HG03442 (cell line): ENCODE measurements at regions not wholly inside any gene's neighbourhood (a gene's known extent, or its start where the extent isn't known, plus 50 kb on each side); places are given as distances from the start of the nearest gene placed in this dataset.
"Not testable (repeated sequence)": the region's sequence is repeated elsewhere in the genome, so short reads cannot be mapped to it uniquely, and the experiment has no call there.

Experiments
- ATAC-seq: cut with Tn5 transposase; IDR thresholded peaks from one replicate; pipeline ENCODE4 v1.9.1; 2021; ENCODE audit warnings: mild to moderate bottlenecking, moderate library complexity; ENCODE audit not compliant: unreplicated experiment

DNA sequence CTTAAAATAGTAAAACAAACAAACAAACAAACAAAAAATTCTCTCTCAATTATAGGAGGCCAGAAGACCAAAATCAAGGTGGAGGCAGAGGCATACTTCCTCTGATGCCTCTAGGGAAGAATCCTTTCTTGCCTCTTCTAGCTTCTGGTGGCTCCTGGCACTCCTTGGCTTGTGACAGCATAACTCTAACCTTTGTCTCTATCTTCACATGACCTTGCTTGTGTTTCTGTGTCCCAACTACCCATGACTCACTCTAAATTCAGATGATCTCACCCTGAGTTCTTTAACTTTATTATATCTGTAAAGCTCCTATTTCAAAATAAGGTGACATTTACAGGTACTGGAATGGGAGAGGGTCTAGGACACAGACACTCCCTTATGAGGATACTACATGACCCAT, 88.3 kb upstream of the ANTXRL start:
- ATAC-seq, result no peak

GRCh38 chr10:46202405-46202804, 84.4 kb upstream of the ANTXRL start:
- not testable (repeated sequence) for ATAC-seq

DNA sequence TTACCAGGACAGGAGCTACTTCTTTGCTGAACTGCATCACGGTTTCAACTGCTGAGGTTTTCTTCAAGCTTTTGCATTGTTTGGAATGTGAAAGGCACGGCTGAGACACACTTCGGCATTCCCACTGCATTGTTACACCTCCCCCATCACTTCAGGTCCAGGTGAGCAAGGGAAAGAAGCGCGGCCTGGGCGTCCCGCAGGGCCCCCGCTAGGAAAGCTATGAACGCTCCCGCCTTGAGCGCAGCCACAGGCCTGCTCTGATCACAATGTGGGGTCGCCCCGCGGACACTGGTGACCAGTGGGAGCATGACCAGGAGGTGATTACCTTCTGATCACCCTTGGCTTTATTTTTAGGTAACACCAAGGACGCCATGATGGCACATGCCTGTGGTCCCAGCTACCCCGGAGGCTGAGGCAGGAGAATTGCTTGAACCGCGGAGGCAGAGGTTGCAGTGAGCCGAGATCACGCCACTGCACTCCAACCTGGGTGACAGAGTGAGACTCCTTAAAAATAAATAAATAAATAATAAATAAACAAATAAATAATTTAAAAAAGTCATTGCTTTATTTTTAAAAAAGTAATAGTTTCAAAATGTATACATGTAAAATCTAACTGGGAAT, 82.2 kb upstream of the ANTXRL start:
- not testable (repeated sequence) for ATAC-seq

DNA sequence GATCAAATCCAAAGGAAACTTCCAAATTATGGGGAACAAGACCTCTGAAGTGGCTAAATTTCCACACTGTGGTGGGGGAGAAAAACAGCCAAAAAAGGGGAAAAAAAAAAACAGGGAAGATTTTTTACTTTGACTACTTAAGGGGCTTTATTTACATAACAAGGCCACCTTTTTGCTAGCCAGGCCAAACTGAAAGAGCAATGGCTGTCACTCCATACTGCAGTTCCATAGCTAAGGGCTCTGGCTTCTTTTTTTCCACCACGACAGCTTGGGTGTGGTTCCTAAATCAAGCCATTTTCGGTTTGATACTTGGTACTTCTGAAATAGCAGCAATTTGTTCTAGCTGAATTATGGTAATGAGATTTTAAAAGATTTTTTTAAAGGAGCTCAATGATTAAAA, 76.4 kb upstream of the ANTXRL start:
- not testable (repeated sequence) for ATAC-seq

- no peak for ATAC-seq
Observed at GRCh38 chr10:46215426-46215825, 71.4 kb upstream of the ANTXRL start.

- ATAC-seq, result no peak
Observed at GRCh38 chr10:46216003-46216634, 70.7 kb upstream of the ANTXRL start.

- ATAC-seq, result no peak
Observed at GRCh38 chr10:46216836-46217751, 69.7 kb upstream of the ANTXRL start.

GRCh38 chr10:46217752-46218453, 68.9 kb upstream of the ANTXRL start:
- no peak for ATAC-seq

DNA sequence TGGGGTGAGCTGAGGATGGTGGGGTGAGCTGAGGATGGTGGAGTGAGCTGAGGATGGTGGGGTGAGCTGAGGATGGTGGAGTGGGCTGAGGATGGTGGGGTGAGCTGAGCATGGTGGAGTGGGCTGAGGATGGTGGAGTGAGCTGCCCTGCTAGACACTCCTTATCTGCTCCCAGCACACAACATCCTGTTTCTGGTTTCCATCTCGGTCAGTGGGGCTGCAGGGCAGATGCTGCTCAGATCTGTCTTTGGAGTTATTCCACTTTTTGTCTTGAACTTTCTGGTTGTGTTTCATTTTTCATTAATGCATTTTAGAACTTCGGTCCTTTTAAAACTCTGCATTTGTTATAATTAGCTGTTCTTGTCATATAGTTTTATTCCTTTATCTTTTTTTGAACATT, 67.9 kb upstream of the ANTXRL start:
- no peak for ATAC-seq

GRCh38 chr10:46219431-46219990, 67.3 kb upstream of the ANTXRL start:
- not testable (repeated sequence) for ATAC-seq

GRCh38 chr10:46220187-46220586, 66.6 kb upstream of the ANTXRL start:
- ATAC-seq, result no peak

- ATAC-seq, result no peak
Observed at GRCh38 chr10:46220872-46221538, 65.8 kb upstream of the ANTXRL start.

DNA sequence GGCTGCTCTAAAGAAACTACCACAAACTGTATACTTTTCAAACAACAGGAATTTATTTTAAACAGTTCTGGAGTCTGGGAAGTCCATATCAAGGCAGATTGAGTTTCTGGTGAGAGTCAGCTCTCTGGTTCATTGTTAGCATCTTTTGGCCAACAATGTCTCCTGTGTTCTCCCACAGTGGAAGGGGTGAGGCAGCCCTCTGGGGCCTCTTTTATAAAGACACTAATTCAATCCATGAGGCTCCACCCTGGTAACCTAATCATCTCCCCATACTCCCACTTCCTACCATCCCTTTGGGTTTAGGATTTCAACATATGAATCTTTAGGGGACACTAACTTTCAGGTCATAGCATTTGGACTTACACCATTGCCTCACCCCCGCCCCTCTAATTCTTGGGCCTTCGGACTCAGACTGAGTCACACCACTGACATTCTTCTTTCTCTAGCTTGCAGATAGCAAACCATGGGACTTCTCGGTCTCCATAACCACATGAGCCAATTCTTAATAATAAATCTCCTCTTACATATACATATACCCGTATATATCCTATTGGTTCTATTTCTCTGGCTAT, 64.3 kb upstream of the ANTXRL start:
- ATAC-seq, result no peak

DNA sequence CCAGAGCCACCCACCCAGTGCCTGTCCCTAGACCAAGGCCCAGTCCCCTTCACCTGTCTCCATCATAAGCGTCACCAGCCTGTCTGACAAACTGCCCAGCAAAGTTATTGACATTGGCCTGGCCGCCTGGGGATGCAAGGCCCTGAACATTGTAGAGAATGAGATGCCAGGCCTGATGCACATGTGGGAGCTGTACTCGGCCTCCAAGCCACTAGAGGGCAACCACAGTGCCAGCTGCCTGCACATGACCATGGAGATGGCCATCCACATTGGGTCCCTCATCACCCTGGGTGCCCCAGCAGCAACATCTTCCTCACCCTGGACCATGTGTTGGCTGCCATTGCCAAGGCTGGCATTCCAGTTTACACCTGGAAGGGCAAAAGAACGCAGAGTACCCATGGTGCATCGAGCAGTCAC, 63.7 kb upstream of the ANTXRL start:
- no peak for ATAC-seq

DNA sequence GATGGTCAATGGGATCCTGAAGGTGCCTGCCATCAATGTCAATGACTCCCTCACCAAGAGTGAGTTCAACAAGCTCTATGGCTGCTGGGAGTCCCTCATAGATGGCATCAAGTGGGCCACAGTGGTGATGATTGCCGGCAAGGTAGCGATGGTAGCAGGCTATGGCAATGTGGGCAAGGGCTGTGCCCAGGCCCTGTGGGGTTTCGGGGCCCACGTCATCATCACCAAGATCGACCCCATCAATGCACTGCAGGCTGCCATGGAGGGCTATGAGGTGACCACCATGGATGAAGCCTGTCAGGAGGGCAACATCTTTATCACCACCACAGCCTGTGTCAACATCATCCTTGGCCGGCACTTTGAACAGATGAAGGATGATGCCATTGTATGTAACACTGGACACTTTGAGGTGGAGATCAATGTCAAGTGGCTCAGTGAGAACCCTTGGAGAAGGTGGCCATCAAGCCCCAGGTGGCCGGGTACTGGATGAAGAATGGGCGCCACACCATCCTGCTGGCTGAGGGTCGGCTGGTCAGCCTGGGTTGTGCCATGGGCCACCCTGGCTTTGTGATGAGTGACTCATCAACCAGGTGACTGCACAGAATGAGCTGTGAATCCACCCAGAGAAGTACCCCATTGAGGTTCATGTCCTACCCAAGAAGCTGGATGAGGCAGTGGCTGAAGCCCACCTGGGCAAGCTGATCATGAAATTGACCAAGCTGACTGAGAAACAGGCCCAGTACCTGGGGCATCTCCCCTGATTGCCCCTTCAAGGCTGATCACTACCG, 63.0 kb upstream of the ANTXRL start:
- ATAC-seq, result no peak

DNA sequence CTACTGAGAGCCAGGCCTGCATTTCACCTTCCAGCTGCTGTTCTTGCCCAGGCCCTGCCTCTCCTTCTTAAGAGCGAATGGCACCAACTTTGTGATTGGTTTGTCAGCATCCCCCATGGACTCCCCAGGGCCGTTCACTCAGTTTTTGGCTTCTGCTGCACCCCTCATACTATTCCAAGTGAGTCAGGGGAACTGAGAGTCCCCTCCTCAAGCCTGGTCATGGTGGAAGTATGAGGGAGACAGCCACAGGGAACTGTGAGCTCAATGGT, 62.4 kb upstream of the ANTXRL start:
- ATAC-seq, result no peak

DNA sequence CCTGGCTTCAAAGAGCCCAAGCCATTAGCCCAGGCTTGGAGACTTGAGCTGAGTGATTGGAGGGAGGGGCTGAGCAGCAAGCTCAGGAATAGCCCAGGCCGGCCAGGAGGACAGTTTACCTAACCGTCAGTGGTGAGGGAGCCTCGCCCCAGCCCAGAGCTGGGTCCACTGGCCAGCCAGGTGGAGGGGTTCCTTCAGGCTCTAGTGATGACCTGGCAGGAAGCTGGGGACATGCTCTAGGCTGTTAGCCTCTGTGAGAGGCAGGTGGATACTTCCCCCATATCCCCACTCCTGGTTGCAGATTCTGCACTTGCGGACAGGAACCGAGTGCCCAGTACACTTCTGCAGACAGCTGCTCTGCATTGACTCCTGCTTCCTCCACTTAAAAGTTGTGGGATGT, 61.2 kb upstream of the ANTXRL start:
- no peak for ATAC-seq

DNA sequence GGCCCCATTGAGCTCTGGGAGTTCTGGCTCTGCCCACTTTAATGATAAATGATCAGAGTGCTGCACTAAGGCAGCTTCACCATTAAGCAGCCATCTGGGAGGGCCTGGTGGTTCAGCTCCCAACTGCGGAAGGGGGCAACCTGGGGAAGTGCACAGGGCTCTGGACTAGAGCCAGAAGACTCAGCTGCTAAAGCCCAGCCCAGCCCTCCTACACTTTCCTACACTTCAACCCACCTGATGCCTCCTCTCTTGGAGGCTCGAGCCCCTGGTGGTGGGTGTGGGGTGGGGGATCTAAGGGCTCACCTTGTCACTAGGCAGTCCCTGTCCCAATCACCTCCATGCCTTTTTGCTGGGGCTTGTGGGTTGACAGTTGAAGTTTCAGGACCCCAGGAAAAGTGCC, 60.6 kb upstream of the ANTXRL start:
- no peak for ATAC-seq

- ATAC-seq, result no peak
Observed at GRCh38 chr10:46226900-46227558, 59.8 kb upstream of the ANTXRL start.
